Fibroblast of the aortic adventitia (primary cell): ENCODE measurements at regions not wholly inside any gene's neighbourhood (a gene's known extent, or its start where the extent isn't known, plus 50 kb on each side); places are given as distances from the start of the nearest gene placed in this dataset.

ENCODE experiments used
- DNase-seq: peaks from one replicate; pipeline ENCODE4 v3.0.0-alpha.2; 2010; ENCODE audit warnings: low read depth
- H3K4me3 ChIP-seq: 2 replicates; pipeline ENCODE4 v1.5.1; 2011; ENCODE audit warnings: low read depth, mild to moderate bottlenecking, control low read depth, low read length, moderate library complexity
- CTCF ChIP-seq: IDR thresholded peaks from 2 replicates; pipeline ENCODE4 v1.5.1; 2011; ENCODE audit warnings: mild to moderate bottlenecking, low read length, control low read depth, inconsistent platforms; ENCODE audit not compliant: insufficient read depth

- TF ChIP-seq CTCF, result no peak
- DNase-seq, result no peak
- no peak overlapping the region for H3K4me3 ChIP-seq
Measured at GRCh38 chr5:104977529-104977928, 1414.9 kb upstream of the NUDT12 start.

- no peak for DNase-seq
- no peak overlapping the region for H3K4me3 ChIP-seq
- no peak for TF ChIP-seq CTCF
Measured at GRCh38 chr5:104967806-104968410, 1405.3 kb upstream of the NUDT12 start.

- no peak for TF ChIP-seq CTCF
- DNase-seq, result no peak
- no peak overlapping the region for H3K4me3 ChIP-seq
Measured at GRCh38 chr5:104965006-104965405, 1402.4 kb upstream of the NUDT12 start.

- TF ChIP-seq CTCF, result no peak
- no peak overlapping the region for H3K4me3 ChIP-seq
- no peak for DNase-seq
Measured at GRCh38 chr5:104955479-104955878, 1392.9 kb upstream of the NUDT12 start.

GRCh38 chr5:104952876-104953275, 1390.3 kb upstream of the NUDT12 start:
- no peak for DNase-seq
- no peak for TF ChIP-seq CTCF
- H3K4me3 ChIP-seq, result no peak overlapping the region

- H3K4me3 ChIP-seq, result no peak overlapping the region
- DNase-seq, result no peak
- no peak for TF ChIP-seq CTCF
Measured at GRCh38 chr5:104951829-104952228, 1389.2 kb upstream of the NUDT12 start.

- no peak for TF ChIP-seq CTCF
- DNase-seq, result no peak
- no peak overlapping the region for H3K4me3 ChIP-seq
Measured at GRCh38 chr5:104947076-104947475, 1384.5 kb upstream of the NUDT12 start.
